ENCODE measurements at regions not wholly inside any gene's neighbourhood (a gene's known extent, or its start where the extent isn't known, plus 50 kb on each side); places are given as distances from the start of the nearest gene placed in this dataset.

- H3K4me3 ChIP-seq (ENCODE audit: low read length), result no peak overlapping the region
- DNase-seq (ENCODE audit: low read depth), result no peak
- TF ChIP-seq CTCF (conservative IDR thresholded peaks at IDR 0.05; ENCODE audit: low read depth, low read length), result no peak
Observed at GRCh38 chr1:79532555-79532954, 526.0 kb upstream of the ADGRL4 start.

DNA sequence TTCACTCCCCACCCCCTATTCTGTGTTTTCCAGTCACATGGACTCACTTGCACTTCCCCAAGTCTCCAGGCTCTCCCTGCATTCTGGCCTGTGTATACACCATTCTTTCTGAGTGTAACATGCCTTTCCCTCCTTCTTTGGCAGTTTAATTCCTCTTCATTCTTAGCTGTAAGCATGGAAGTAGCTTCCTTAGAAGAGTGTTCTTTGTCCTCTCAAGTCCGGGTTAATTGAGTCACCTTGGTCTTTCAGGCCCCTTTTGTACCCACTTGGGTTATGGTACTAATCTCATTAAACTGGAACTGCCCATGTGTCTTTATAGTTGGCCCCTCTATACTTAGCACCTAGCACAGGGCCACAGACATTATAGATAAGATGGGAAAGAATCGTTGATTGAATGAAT lies 525.3 kb upstream of the ADGRL4 start:
- H3K4me3 ChIP-seq (ENCODE audit: low read length), result no peak overlapping the region
- no peak for DNase-seq (ENCODE audit: low read depth)
- TF ChIP-seq CTCF (conservative IDR thresholded peaks at IDR 0.05; ENCODE audit: low read depth, low read length), result no peak

DNA sequence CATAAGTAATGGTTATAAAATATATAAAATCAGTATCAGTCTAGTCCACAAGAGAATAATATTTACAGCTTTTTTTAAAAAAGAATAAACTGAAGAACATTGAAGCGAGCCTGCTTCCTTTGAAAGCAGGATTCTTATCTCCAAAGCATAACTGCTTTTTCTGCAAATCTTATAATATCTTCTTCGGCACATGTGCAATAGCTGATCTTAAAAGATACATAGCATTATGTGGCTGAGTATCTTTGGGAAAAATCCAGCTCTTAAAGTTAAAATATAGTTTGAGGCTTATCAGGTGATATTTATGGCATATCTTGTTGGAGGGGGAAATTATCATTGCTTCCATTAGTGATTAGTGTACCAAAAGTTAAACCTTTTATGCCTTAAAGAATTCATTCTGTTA lies 523.9 kb upstream of the ADGRL4 start:
- no peak overlapping the region for H3K4me3 ChIP-seq (ENCODE audit: low read length)
- TF ChIP-seq CTCF (conservative IDR thresholded peaks at IDR 0.05; ENCODE audit: low read depth, low read length), result no peak
- no peak for DNase-seq (ENCODE audit: low read depth)

- no peak for DNase-seq (ENCODE audit: low read depth)
- TF ChIP-seq CTCF (conservative IDR thresholded peaks at IDR 0.05; ENCODE audit: low read depth, low read length), result no peak
- no peak overlapping the region for H3K4me3 ChIP-seq (ENCODE audit: low read length)
Observed at GRCh38 chr1:79530055-79530454, 523.5 kb upstream of the ADGRL4 start.

DNA sequence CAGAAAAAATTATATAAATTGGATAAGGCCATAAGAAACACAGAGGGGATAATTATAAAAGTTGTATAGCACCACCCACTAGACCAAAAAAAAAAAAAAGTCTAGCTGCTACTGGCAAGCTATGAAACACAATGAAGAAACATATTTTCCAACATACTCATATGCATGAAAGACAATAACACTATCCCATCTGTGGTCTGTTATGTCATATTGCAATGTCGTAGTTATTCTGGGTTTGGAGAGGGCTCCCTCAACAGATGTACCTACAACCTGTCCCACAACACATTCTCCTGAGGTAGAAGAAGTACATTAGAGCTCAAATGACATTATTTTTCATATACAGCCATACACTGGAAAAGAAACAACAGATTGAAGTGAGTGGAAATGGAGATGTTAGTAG lies 517.6 kb upstream of the ADGRL4 start:
- DNase-seq (ENCODE audit: low read depth), result no peak
- no peak for TF ChIP-seq CTCF (conservative IDR thresholded peaks at IDR 0.05; ENCODE audit: low read depth, low read length)
- no peak overlapping the region for H3K4me3 ChIP-seq (ENCODE audit: low read length)

- no peak for TF ChIP-seq CTCF (conservative IDR thresholded peaks at IDR 0.05; ENCODE audit: low read depth, low read length)
- no peak overlapping the region for H3K4me3 ChIP-seq (ENCODE audit: low read length)
Observed at GRCh38 chr1:79519084-79519760, 512.7 kb upstream of the ADGRL4 start.

DNA sequence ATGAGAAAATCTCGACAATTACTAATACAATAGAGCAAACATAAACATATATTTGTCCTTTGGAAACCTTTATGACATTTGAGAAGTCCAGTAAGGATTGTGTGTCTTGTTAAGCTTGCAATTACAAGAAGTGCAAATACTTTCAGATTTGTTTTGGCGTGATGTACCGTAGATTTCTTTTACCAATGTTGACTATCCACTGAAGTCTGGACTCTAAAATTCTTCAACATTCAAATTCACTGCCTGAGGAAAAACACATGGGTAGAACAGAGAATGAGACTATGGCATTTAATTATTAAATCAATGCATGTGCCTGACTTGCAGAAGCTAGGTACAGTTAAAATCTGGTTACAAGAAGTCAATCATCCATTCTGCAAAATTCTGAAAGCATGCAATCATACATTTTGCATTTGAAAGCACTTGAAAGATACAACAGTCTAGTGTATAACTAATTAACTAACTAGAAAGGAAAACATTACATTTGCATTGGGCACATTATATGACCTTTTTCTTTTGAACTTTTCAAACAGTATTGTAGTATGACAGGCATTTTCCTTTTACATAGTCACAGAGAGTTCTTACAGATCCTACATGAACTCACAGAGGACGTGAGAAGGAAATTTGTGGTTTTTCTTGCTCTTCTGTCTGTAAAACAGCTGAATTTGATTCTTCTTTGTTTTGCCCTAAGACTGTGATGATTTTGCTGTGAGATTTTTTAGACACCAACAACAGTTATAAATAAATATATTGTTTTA lies 511.1 kb upstream of the ADGRL4 start:
- no peak for DNase-seq (ENCODE audit: low read depth)
- no peak for TF ChIP-seq CTCF (conservative IDR thresholded peaks at IDR 0.05; ENCODE audit: low read depth, low read length)
- H3K4me3 ChIP-seq (ENCODE audit: low read length), result no peak overlapping the region

More at GRCh38 chr1:79519084-79519760, 512.7 kb upstream of the ADGRL4 start:
- DNase-seq (ENCODE audit: low read depth), result no peak
